GM23338 (cell line): ENCODE measurements at regions not wholly inside any gene's neighbourhood (a gene's known extent, or its start where the extent isn't known, plus 50 kb on each side); places are given as distances from the start of the nearest gene placed in this dataset.

Source experiments
- ATAC-seq: fragments of 200-7000 bp; cut with Tn5 transposase; 3 replicates; pipeline ENCODE4 v1.9.1; 2020
- DNase-seq: peaks from one replicate; pipeline ENCODE4 v3.0.0-alpha.2; 2015; ENCODE audit warnings: low spot score
- H2AFZ ChIP-seq: fragments of 200-600 bp; sonication (generic); 2 replicates; pipeline ENCODE4 v1.8.0; 2016; ENCODE audit warnings: antibody characterized with exemption, mild to moderate bottlenecking, moderate library complexity
- H3F3A ChIP-seq: fragments of 200-600 bp; sonication (generic); replicated peaks from 2 replicates; pipeline ENCODE4 v1.8.0; 2017; ENCODE audit warnings: antibody characterized with exemption, mixed run types, low read depth
- H3K27ac ChIP-seq: fragments of 200-600 bp; sonication (generic); 2 replicates; pipeline ENCODE4 v1.6.1; 2016; ENCODE audit warnings: low read depth
- H3K27me3 ChIP-seq: fragments of 200-600 bp; sonication (generic); 2 replicates; pipeline ENCODE4 v1.8.0; 2016; ENCODE audit warnings: mild to moderate bottlenecking, mixed run types, moderate library complexity; ENCODE audit not compliant: insufficient read depth
- H3K36me3 ChIP-seq: fragments of 200-600 bp; sonication (generic); 2 replicates; pipeline ENCODE4 v1.8.0; 2016; ENCODE audit warnings: mild to moderate bottlenecking; ENCODE audit not compliant: insufficient read depth
- H3K4me1 ChIP-seq: fragments of 200-600 bp; sonication (generic); 2 replicates; pipeline ENCODE4 v1.8.0; 2016; ENCODE audit warnings: mild to moderate bottlenecking, moderate library complexity; ENCODE audit not compliant: insufficient read depth
- H3K4me2 ChIP-seq: fragments of 200-600 bp; sonication (generic); 2 replicates; pipeline ENCODE4 v1.7.1; 2017; ENCODE audit warnings: mixed run types
- H3K4me3 ChIP-seq: fragments of 200-600 bp; sonication (generic); 2 replicates; pipeline ENCODE4 v1.6.1; 2016; ENCODE audit warnings: mixed run types
- H3K79me2 ChIP-seq: fragments of 200-600 bp; sonication (generic); replicated peaks from 2 replicates; pipeline ENCODE4 v1.8.0; 2017; ENCODE audit warnings: mild to moderate bottlenecking; ENCODE audit not compliant: insufficient read depth
- H3K9me2 ChIP-seq: fragments of 200-600 bp; sonication (generic); 2 replicates; pipeline ENCODE4 v1.8.0; 2017; ENCODE audit not compliant: insufficient read depth
- H4K20me1 ChIP-seq: fragments of 200-600 bp; sonication (generic); replicated peaks from 2 replicates; pipeline ENCODE4 v1.8.0; 2017; ENCODE audit warnings: mild to moderate bottlenecking; ENCODE audit not compliant: insufficient read depth
- H3K27ac Mint-ChIP-seq: 2 replicates; pipeline ENCODE4 v1.8.0; 2020; ENCODE audit warnings: inconsistent platforms, mild to moderate bottlenecking, moderate library complexity, mixed read lengths
- H3K27me3 Mint-ChIP-seq: 3 replicates; pipeline ENCODE4 v1.8.0; 2022; ENCODE audit warnings: low read depth, mild to moderate bottlenecking, moderate library complexity, mixed read lengths, inconsistent platforms; ENCODE audit not compliant: insufficient read depth, poor library complexity
- H3K36me3 Mint-ChIP-seq: 3 replicates; pipeline ENCODE4 v1.8.0; 2021; ENCODE audit warnings: low read depth, mild to moderate bottlenecking, inconsistent platforms, moderate library complexity, mixed read lengths
- H3K4me1 Mint-ChIP-seq: 3 replicates; pipeline ENCODE4 v1.8.0; 2020; ENCODE audit warnings: mild to moderate bottlenecking, inconsistent platforms, mixed read lengths
- H3K4me3 Mint-ChIP-seq: 3 replicates; pipeline ENCODE4 v1.8.0; 2021; ENCODE audit warnings: moderate library complexity, mild to moderate bottlenecking, inconsistent platforms, mixed read lengths
- H3K9me3 Mint-ChIP-seq: 3 replicates; pipeline ENCODE4 v1.8.0; 2020; ENCODE audit warnings: moderate library complexity, mild to moderate bottlenecking, inconsistent platforms, mixed read lengths
- CTCF ChIP-seq, 2 experiments: fragments of 200-600 bp in 1 of 2; sonication (generic) in 1 of 2; conservative IDR thresholded peaks; 2 replicates each; pipeline versions ENCODE4 v1.5.1 to v1.6.1; 2016 to 2017; ENCODE audit warnings: antibody characterized with exemption in 2 of 2, low read depth in 2 of 2, mild to moderate bottlenecking in 2 of 2, moderate library complexity in 1 of 2
- ETS1 ChIP-seq: IDR thresholded peaks from 2 replicates; pipeline ENCODE4 v1.6.1; 2016; ENCODE audit warnings: antibody characterized with exemption
- EZH2 ChIP-seq: fragments of 200-600 bp; sonication (generic); IDR thresholded peaks from one replicate; pipeline ENCODE4 v1.8.0; 2017; ENCODE audit warnings: antibody characterized with exemption, mild to moderate bottlenecking, low read depth; ENCODE audit not compliant: unreplicated experiment
- JUNB ChIP-seq: IDR thresholded peaks from one replicate; pipeline ENCODE4 v1.6.1; 2016; ENCODE audit warnings: antibody characterized with exemption; ENCODE audit not compliant: unreplicated experiment
- NANOG ChIP-seq: IDR thresholded peaks from 2 replicates; pipeline ENCODE4 v1.6.1; 2016; ENCODE audit warnings: antibody characterized with exemption, borderline replicate concordance
- POLR2AphosphoS5 ChIP-seq: IDR thresholded peaks from 2 replicates; pipeline ENCODE4 v1.6.1; 2016; ENCODE audit warnings: antibody characterized with exemption, low read depth
- STAT1 ChIP-seq: IDR thresholded peaks from one replicate; pipeline ENCODE4 v1.6.1; 2016; ENCODE audit warnings: antibody characterized with exemption; ENCODE audit not compliant: unreplicated experiment
- ZNF114 ChIP-seq: fragments of 250-450 bp; sonication (Bioruptor Pico); IDR thresholded peaks from 2 replicates; pipeline ENCODE4 v1.5.0; 2020; ENCODE audit warnings: mild to moderate bottlenecking, moderate library complexity
- ZNF331 ChIP-seq: fragments of 250-450 bp; sonication (Bioruptor Pico); IDR thresholded peaks from 2 replicates; pipeline ENCODE4 v1.5.0; 2020; ENCODE audit warnings: low read depth, mild to moderate bottlenecking, moderate library complexity
- ZNF462 ChIP-seq: fragments of 250-450 bp; sonication (Bioruptor Pico); IDR thresholded peaks from 2 replicates; pipeline ENCODE4 v1.5.0; 2020; ENCODE audit warnings: mild to moderate bottlenecking, moderate library complexity

GRCh38 chr18:1861473-1861872 lies 709.8 kb downstream of the METTL4 start:
- Histone ChIP-seq H3K9me2 (0 out of 2 replicates have a peak, but pooled peaks cover 3% of the 10 kb centered on the region), H3K4me1 (no peaks in the 10 kb centered on the region), H3K27ac (no peak overlapping the region), H2AFZ (no peak overlapping the region), H3K27me3 (no peaks in the 10 kb centered on the region), H3K79me2 (no peaks in the 10 kb centered on the region), H3F3A (no peaks in the 10 kb centered on the region), H3K4me3 (no peak overlapping the region), H4K20me1 (no peaks in the 10 kb centered on the region), H3K36me3 (0 out of 2 replicates have a peak, but pooled peaks cover 3% of the 10 kb centered on the region), H3K4me2 (no peak overlapping the region)
- Mint-ChIP-seq H3K9me3 (peaks cover 20% of the 10 kb centered on the region), H3K4me3 (no peak overlapping the region), H3K27ac (no peak overlapping the region), H3K27me3 (no peaks in the 10 kb centered on the region), H3K4me1 (peaks cover 7% of the 10 kb centered on the region; the same call in 2 of the 3 replicates), H3K36me3 (peaks cover 8% of the 10 kb centered on the region; the same call in 2 of the 3 replicates)
- TF ChIP-seq JUNB (no peak), STAT1 (no peak), ZNF114 (CRISPR knock-in tag) (no peak), EZH2 (no peak), CTCF (conservative IDR thresholded peaks at IDR 0.05; ENCODE audit: low read depth in 2 of 2) (no peak), ETS1 (no peak)
- ATAC-seq (no peak), DNase-seq (no peak)

- DNase-seq (no peak), ATAC-seq (no peak)
- peaks cover 20% of the 10 kb centered on the region for H3K9me3 Mint-ChIP-seq
- H3K27ac ChIP-seq, result no peak overlapping the region
- H3K79me2 ChIP-seq, result no peaks in the 10 kb centered on the region
- no peak overlapping the region for H3K27ac Mint-ChIP-seq
- peaks cover 8% of the 10 kb centered on the region; the same call in 2 of the 3 replicates for H3K36me3 Mint-ChIP-seq
- no peaks in the 10 kb centered on the region for H4K20me1 ChIP-seq
- no peak overlapping the region for H3K4me3 ChIP-seq
- no peak overlapping the region for H3K4me3 Mint-ChIP-seq
- no peak overlapping the region for H3K4me2 ChIP-seq
- H3K27me3 Mint-ChIP-seq, result no peaks in the 10 kb centered on the region
- H3K4me1 ChIP-seq, result no peaks in the 10 kb centered on the region
- no peaks in the 10 kb centered on the region for H3K9me2 ChIP-seq
- no peak overlapping the region for H2AFZ ChIP-seq
- H3K4me1 Mint-ChIP-seq, result peaks cover 7% of the 10 kb centered on the region; the same call in 2 of the 3 replicates
- H3K36me3 ChIP-seq, result 0 out of 2 replicates have a peak, but pooled peaks cover 3% of the 10 kb centered on the region
- no peaks in the 10 kb centered on the region for H3F3A ChIP-seq
- no peaks in the 10 kb centered on the region for H3K27me3 ChIP-seq
- TF ChIP-seq NANOG (no peak), STAT1 (no peak), ZNF462 (CRISPR knock-in tag) (no peak), ZNF114 (CRISPR knock-in tag) (no peak), POLR2AphosphoS5 (no peak), ZNF331 (CRISPR knock-in tag) (no peak)
Observed at GRCh38 chr18:1865869-1866268, 705.4 kb downstream of the METTL4 start.
